Peyer's patch (tissue), 4 donors: ENCODE measurements at regions not wholly inside any gene's neighbourhood (a gene's known extent, or its start where the extent isn't known, plus 50 kb on each side); places are given as distances from the start of the nearest gene placed in this dataset.

Experiments used
- DNase-seq, 3 donors: peaks; one replicate each; pipeline ENCODE4 v3.0.0-alpha.2; 2017 to 2019
- H3K27ac ChIP-seq, 4 donors: fragments of 200-600 bp; sonication (generic); one replicate each; pipeline ENCODE4 v1.5.1; 2016 to 2019
- H3K27me3 ChIP-seq, 2 donors: fragments of 200-600 bp; sonication (generic); one replicate each; pipeline ENCODE4 v1.5.1; 2019
- H3K36me3 ChIP-seq, 3 donors: fragments of 200-600 bp; sonication (generic); one replicate each; pipeline ENCODE4 v1.5.1; 2016 to 2019
- H3K4me1 ChIP-seq, 4 donors: fragments of 200-600 bp; sonication (generic); one replicate each; pipeline ENCODE4 v1.5.1; 2016 to 2019
- H3K4me3 ChIP-seq, 4 donors: fragments of 200-600 bp; sonication (generic); 1 replicate in 3 of 4; 2 replicates in 1 of 4; pipeline ENCODE4 v1.5.1; 2016 to 2019; ENCODE audit warnings: mild to moderate bottlenecking in 1 of 4
- H3K9me3 ChIP-seq, 4 donors: fragments of 200-600 bp; sonication (generic); one replicate each; pipeline ENCODE4 v1.5.1; 2016 to 2019; ENCODE audit warnings: mild to moderate bottlenecking in 1 of 4
- POLR2A ChIP-seq, 2 donors: fragments of 450-650 bp; IDR thresholded peaks; one replicate each; pipeline ENCODE4 v1.5.1; 2017; ENCODE audit warnings: antibody characterized with exemption in 2 of 2, mild to moderate bottlenecking in 2 of 2, moderate library complexity in 2 of 2
- TF ChIP-seq, protein P1 (sequence below), 6 experiments: fragments of 450-650 bp in 4 of 6; fragments of 200-600 bp in 2 of 6; sonication (generic) in 1 of 6; IDR thresholded peaks; one replicate each; pipeline ENCODE4 v1.5.1; 2017 to 2019; ENCODE audit warnings: antibody characterized with exemption in 6 of 6, mild to moderate bottlenecking in 3 of 6, moderate library complexity in 1 of 6

DNA sequence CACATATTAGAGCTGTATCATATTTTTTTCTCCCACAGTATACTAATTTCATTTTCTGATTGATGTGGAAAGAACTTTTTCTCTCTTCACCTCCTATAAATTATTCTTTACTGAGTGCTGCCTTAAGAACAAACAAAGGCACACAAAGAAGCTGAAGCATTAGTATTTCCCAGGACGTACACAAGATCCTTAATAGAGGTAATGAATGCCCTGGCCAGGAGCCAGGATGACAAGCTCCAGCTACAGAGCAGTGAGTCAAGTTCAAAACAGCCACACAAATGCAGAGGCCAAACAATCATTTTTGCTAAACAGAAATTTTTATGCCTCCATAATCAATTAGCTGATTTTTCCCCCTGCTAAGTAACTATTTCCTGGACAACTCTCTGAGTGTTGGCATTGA lies 639.6 kb downstream of the EPHA7 start:
- Histone ChIP-seq H3K4me1 (no peaks in the 10 kb centered on the region), H3K9me3 (no peaks in the 10 kb centered on the region), H3K27me3 (no peaks in the 10 kb centered on the region), H3K36me3 (no peaks in the 10 kb centered on the region), H3K27ac (no peak overlapping the region), H3K4me3 (no peak overlapping the region)
- DNase-seq, result no peak
- TF ChIP-seq, protein P1, sequence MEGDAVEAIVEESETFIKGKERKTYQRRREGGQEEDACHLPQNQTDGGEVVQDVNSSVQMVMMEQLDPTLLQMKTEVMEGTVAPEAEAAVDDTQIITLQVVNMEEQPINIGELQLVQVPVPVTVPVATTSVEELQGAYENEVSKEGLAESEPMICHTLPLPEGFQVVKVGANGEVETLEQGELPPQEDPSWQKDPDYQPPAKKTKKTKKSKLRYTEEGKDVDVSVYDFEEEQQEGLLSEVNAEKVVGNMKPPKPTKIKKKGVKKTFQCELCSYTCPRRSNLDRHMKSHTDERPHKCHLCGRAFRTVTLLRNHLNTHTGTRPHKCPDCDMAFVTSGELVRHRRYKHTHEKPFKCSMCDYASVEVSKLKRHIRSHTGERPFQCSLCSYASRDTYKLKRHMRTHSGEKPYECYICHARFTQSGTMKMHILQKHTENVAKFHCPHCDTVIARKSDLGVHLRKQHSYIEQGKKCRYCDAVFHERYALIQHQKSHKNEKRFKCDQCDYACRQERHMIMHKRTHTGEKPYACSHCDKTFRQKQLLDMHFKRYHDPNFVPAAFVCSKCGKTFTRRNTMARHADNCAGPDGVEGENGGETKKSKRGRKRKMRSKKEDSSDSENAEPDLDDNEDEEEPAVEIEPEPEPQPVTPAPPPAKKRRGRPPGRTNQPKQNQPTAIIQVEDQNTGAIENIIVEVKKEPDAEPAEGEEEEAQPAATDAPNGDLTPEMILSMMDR (IDR thresholded peaks at IDR 0.05), result no peak
- TF ChIP-seq POLR2A (IDR thresholded peaks at IDR 0.05), result no peak

GRCh38 chr6:92777146-92777740 lies 642.1 kb downstream of the EPHA7 start:
- H3K36me3 ChIP-seq, result no peaks in the 10 kb centered on the region
- no peak overlapping the region for H3K27ac ChIP-seq
- no peaks in the 10 kb centered on the region for H3K4me1 ChIP-seq
- no peaks in the 10 kb centered on the region for H3K27me3 ChIP-seq
- no peaks in the 10 kb centered on the region for H3K9me3 ChIP-seq
- TF ChIP-seq, protein P1 (IDR thresholded peaks at IDR 0.05), result peak in 4 of 6 experiments; percentile 31 to 64 (median 54)
- no peak for TF ChIP-seq POLR2A (IDR thresholded peaks at IDR 0.05)
- H3K4me3 ChIP-seq, result no peak overlapping the region
- no peak for DNase-seq

DNA sequence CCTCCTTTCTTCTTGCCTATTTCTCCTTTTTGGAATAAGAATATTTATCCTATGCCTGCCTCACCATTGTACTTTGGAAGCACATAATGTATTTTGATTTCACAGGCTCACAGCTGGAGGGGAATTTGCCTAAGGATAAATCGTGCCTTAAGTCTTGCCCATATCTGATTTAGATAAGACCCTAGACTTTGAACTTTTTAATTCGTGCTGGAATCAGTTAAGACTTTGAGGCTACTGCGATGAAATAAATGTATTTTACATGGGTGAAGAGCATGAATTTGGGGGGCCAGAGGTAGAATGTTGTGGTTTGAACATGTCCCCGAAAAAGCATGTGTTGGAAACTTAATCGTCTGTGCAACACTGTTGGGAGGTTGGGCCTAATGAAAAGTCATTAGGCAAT lies 648.8 kb downstream of the EPHA7 start:
- no peaks in the 10 kb centered on the region for H3K36me3 ChIP-seq
- H3K4me1 ChIP-seq, result no peaks in the 10 kb centered on the region
- no peaks in the 10 kb centered on the region for H3K9me3 ChIP-seq
- DNase-seq, result no peak
- H3K27ac ChIP-seq, result no peak overlapping the region
- H3K27me3 ChIP-seq, result no peaks in the 10 kb centered on the region
- no peak overlapping the region for H3K4me3 ChIP-seq
- TF ChIP-seq, protein P1 (IDR thresholded peaks at IDR 0.05), result no peak
- no peak for TF ChIP-seq POLR2A (IDR thresholded peaks at IDR 0.05)

DNA sequence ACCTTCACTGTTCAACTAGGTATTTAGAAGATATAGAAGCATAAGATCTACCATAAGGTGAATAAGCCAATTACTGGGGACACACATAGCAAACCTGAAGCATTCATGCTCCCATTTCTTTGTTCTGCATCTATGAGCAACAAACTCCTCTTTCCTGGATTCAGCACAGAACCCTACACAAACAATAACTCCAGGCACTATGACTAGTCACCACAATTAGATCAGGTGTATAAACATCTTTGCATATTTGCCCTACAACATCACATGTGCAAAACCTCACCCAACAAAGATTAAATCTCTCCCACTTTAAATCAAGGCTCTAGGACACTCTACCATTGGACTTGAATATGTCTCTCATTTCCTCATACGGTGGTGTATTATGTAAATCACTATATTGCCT lies 652.3 kb downstream of the EPHA7 start:
- Histone ChIP-seq H3K9me3 (no peaks in the 10 kb centered on the region), H3K36me3 (no peaks in the 10 kb centered on the region), H3K4me1 (no peaks in the 10 kb centered on the region), H3K27me3 (no peaks in the 10 kb centered on the region), H3K4me3 (no peak overlapping the region), H3K27ac (no peak overlapping the region)
- no peak for TF ChIP-seq POLR2A (IDR thresholded peaks at IDR 0.05)
- TF ChIP-seq, protein P1 (IDR thresholded peaks at IDR 0.05), result no peak
- DNase-seq, result no peak

DNA sequence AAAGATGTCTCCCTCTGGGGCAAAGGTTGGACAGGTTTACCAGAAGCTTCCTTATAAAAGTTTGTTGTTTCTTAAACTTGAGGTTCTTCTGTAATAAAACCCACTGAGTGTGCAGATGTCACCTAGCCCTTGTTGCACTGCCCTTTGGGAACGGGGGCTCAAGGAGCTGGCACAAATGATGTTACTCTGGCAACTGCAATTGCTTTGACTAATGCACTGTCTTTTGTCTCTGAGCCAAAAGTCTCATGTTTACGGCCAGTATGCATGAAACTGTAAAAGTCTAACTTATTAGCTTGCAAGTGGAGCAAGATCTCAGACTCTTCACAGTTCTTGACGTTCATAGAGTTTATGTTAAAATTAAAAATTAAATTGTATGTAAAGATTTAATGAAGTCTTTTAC lies 655.7 kb downstream of the EPHA7 start:
- H3K9me3 ChIP-seq, result no peaks in the 10 kb centered on the region
- no peaks in the 10 kb centered on the region for H3K27me3 ChIP-seq
- no peak for TF ChIP-seq POLR2A (IDR thresholded peaks at IDR 0.05)
- TF ChIP-seq, protein P1 (IDR thresholded peaks at IDR 0.05), result no peak
- no peak overlapping the region for H3K27ac ChIP-seq
- H3K4me1 ChIP-seq, result no peaks in the 10 kb centered on the region
- H3K36me3 ChIP-seq, result no peaks in the 10 kb centered on the region
- no peak overlapping the region for H3K4me3 ChIP-seq
- no peak for DNase-seq

DNA sequence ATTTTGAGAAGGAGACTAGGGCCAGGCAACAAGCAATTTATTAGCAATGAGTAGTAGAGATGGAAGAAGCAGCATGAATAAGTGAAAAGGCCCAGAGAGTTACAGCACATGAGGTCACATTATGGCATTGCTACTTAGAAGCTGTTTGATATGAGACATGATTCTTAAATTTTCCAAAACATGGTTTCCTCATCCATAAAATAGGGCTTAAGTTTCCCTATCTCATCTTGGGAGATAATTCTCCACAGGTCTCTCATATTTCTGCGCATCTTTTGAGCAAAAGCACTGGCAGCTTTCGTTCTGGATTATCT lies 656.1 kb downstream of the EPHA7 start:
- H3K27ac ChIP-seq, result no peak overlapping the region
- H3K4me3 ChIP-seq, result no peak overlapping the region
- no peak for DNase-seq
- no peaks in the 10 kb centered on the region for H3K4me1 ChIP-seq
- H3K27me3 ChIP-seq, result no peaks in the 10 kb centered on the region
- H3K9me3 ChIP-seq, result no peaks in the 10 kb centered on the region
- TF ChIP-seq, protein P1 (IDR thresholded peaks at IDR 0.05), result no peak
- no peak for TF ChIP-seq POLR2A (IDR thresholded peaks at IDR 0.05)
- H3K36me3 ChIP-seq, result no peaks in the 10 kb centered on the region
